HG02571 (cell line): ENCODE measurements at regions not wholly inside any gene's neighbourhood (a gene's known extent, or its start where the extent isn't known, plus 50 kb on each side); places are given as distances from the start of the nearest gene placed in this dataset.

Experiments
- ATAC-seq: cut with Tn5 transposase; IDR thresholded peaks from one replicate; pipeline ENCODE4 v1.9.1; 2021; ENCODE audit warnings: mild to moderate bottlenecking, moderate library complexity; ENCODE audit not compliant: unreplicated experiment

- ATAC-seq: no peak
Measured at GRCh38 chr15:70291305-70292075, 193.8 kb upstream of the TLE3 start.

GRCh38 chr15:70290708-70291107 lies 193.0 kb upstream of the TLE3 start:
- no peak for ATAC-seq

- no peak for ATAC-seq
Measured at GRCh38 chr15:70289191-70289955, 191.7 kb upstream of the TLE3 start.

- ATAC-seq: no peak
Measured at GRCh38 chr15:70286113-70286806, 188.5 kb upstream of the TLE3 start.

- no peak for ATAC-seq
Measured at GRCh38 chr15:70284438-70285214, 186.9 kb upstream of the TLE3 start.

- no peak for ATAC-seq
Measured at GRCh38 chr15:70283511-70283910, 185.8 kb upstream of the TLE3 start.

- ATAC-seq: no peak
Measured at GRCh38 chr15:70281811-70282307, 184.1 kb upstream of the TLE3 start.

GRCh38 chr15:70281261-70281810 lies 183.6 kb upstream of the TLE3 start:
- no peak for ATAC-seq

- ATAC-seq: no peak
Measured at GRCh38 chr15:70280781-70281180, 183.1 kb upstream of the TLE3 start.

GRCh38 chr15:70279096-70279495 lies 181.4 kb upstream of the TLE3 start:
- no peak for ATAC-seq

GRCh38 chr15:70278644-70279043 lies 180.9 kb upstream of the TLE3 start:
- ATAC-seq: no peak

- ATAC-seq: no peak
Measured at GRCh38 chr15:70277556-70277955, 179.8 kb upstream of the TLE3 start.

- no peak for ATAC-seq
Measured at GRCh38 chr15:70276401-70276800, 178.7 kb upstream of the TLE3 start.

GRCh38 chr15:70275461-70276138 lies 177.9 kb upstream of the TLE3 start:
- ATAC-seq: no peak

- ATAC-seq: no peak
Measured at GRCh38 chr15:70274908-70275307, 177.2 kb upstream of the TLE3 start.

GRCh38 chr15:70274255-70274880 lies 176.7 kb upstream of the TLE3 start:
- ATAC-seq: no peak

GRCh38 chr15:70273808-70274207 lies 176.1 kb upstream of the TLE3 start:
- no peak for ATAC-seq

GRCh38 chr15:70272565-70273355 lies 175.0 kb upstream of the TLE3 start:
- ATAC-seq: no peak
